Mucosa of rectum (tissue), 2 donors: ENCODE measurements at regions not wholly inside any gene's neighbourhood (a gene's known extent, or its start where the extent isn't known, plus 50 kb on each side); places are given as distances from the start of the nearest gene placed in this dataset.
"Not testable (repeated sequence)": the region's sequence is repeated elsewhere in the genome, so short reads cannot be mapped to it uniquely, and the experiment has no call there.

Source experiments
- H3K27ac ChIP-seq, 2 donors: one replicate each; pipeline ENCODE4 v1.7.0; 2013; ENCODE audit warnings: inconsistent platforms in 2 of 2, low read depth in 2 of 2, low read length in 2 of 2
- H3K27me3 ChIP-seq, 2 donors: one replicate each; pipeline ENCODE4 v1.7.0; 2013; ENCODE audit warnings: low read length in 2 of 2; ENCODE audit not compliant: control insufficient read depth in 2 of 2, insufficient read depth in 2 of 2
- H3K36me3 ChIP-seq, 2 donors: one replicate each; pipeline ENCODE4 v1.7.0; 2013; ENCODE audit warnings: low read length in 2 of 2; ENCODE audit not compliant: control insufficient read depth in 2 of 2, insufficient read depth in 2 of 2
- H3K4me1 ChIP-seq, 2 donors: one replicate each; pipeline ENCODE4 v1.7.0; 2013; ENCODE audit warnings: low read length in 2 of 2, mild to moderate bottlenecking in 1 of 2; ENCODE audit not compliant: control insufficient read depth in 2 of 2, insufficient read depth in 2 of 2
- H3K4me3 ChIP-seq, 2 donors: one replicate each; pipeline ENCODE4 v1.7.0; 2013; ENCODE audit warnings: low read length in 2 of 2
- H3K9ac ChIP-seq, 2 donors: one replicate each; pipeline ENCODE4 v1.7.0; 2013; ENCODE audit warnings: low read length in 2 of 2, low read depth in 1 of 2, mild to moderate bottlenecking in 1 of 2
- H3K9me3 ChIP-seq, 2 donors: one replicate each; pipeline ENCODE4 v1.7.0; 2013; ENCODE audit warnings: low read length in 2 of 2; ENCODE audit not compliant: control insufficient read depth in 2 of 2
- donor health status: healthy.
- donor health status: Normal muscosa, but diverticular disease.

DNA sequence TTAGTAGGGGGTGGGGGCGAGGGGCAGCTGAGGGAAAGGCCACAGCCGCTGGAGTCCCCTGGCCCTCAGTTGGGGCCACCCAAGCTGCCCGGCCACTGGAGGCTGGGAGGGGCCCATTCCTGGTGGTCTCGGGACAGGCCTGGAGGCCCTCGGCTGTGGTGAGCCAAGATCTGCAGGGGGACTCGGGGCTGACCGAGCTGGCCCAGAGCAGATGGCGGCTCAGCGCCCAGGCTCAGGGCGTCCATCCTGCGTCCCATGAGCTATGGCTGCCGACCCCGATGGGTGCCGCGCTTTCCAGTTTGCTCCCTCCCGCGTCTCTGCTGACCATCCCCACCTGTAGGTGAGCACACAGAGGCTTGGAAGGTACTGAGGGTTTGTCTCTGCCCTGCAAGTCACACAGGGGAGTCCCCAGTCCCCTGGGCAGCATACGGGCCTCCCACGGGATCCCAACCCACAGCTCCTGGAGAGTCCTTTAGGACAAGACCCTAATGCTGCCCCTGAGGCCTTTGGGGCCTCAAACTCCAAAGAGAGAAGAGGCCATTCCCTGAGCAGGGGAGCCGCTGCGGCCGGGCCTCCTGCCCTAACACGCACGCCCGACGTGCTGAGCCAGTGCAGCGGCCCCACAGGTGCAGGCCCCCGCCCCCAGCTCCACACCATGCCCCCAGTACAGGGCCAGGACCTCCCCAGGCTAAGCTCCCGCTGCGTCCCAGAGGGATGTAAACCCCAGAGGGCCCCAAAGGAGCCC, 107.2 kb downstream of the MICALL2 start:
- H3K36me3 ChIP-seq: no peaks in the 10 kb centered on the region
- no peaks in the 10 kb centered on the region for H3K9me3 ChIP-seq
- H3K27me3 ChIP-seq: peaks cover 7 to 13% of the 10 kb centered on the region in 2 donors
- H3K4me3 ChIP-seq: no peak overlapping the region
- no peak overlapping the region for H3K27ac ChIP-seq
- no peak overlapping the region for H3K9ac ChIP-seq
- peaks cover 0 to 4% of the 10 kb centered on the region in 2 donors for H3K4me1 ChIP-seq

DNA sequence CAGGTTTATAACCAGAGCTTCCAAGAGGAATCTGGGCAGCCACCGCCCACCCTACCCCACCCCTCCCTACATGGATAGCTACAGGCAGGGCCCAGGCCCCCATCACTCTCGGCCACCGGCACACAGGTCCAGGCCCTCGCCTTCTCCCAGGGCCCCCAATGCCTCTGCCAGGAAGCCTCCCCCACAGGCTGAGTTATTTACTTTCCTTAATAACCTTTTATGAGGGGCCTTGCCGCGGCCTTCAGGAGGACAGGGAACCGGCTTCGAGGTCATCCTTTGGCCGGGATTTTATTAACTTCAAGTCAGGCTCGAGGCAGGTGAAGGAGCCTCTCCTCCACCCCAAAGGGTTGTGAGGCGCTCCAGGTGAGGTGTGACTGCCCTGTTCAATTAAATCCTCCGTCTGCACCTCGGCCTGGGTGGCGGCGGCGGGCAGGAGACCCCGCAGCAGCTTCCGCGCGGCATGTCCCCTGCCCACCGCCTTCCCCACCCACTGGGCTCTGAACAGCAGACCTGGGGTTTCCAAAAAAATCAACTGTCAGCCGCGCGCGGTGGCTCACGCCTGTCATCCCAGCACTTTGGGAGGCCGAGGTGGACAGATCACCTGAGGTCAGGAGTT, 106.5 kb downstream of the MICALL2 start:
- H3K36me3 ChIP-seq: no peaks in the 10 kb centered on the region
- no peak overlapping the region for H3K9ac ChIP-seq
- H3K4me1 ChIP-seq: peaks cover 0 to 4% of the 10 kb centered on the region in 2 donors
- H3K27ac ChIP-seq: no peak overlapping the region
- no peak overlapping the region for H3K4me3 ChIP-seq
- no peaks in the 10 kb centered on the region for H3K9me3 ChIP-seq
- peaks cover 8 to 10% of the 10 kb centered on the region in 2 donors for H3K27me3 ChIP-seq

DNA sequence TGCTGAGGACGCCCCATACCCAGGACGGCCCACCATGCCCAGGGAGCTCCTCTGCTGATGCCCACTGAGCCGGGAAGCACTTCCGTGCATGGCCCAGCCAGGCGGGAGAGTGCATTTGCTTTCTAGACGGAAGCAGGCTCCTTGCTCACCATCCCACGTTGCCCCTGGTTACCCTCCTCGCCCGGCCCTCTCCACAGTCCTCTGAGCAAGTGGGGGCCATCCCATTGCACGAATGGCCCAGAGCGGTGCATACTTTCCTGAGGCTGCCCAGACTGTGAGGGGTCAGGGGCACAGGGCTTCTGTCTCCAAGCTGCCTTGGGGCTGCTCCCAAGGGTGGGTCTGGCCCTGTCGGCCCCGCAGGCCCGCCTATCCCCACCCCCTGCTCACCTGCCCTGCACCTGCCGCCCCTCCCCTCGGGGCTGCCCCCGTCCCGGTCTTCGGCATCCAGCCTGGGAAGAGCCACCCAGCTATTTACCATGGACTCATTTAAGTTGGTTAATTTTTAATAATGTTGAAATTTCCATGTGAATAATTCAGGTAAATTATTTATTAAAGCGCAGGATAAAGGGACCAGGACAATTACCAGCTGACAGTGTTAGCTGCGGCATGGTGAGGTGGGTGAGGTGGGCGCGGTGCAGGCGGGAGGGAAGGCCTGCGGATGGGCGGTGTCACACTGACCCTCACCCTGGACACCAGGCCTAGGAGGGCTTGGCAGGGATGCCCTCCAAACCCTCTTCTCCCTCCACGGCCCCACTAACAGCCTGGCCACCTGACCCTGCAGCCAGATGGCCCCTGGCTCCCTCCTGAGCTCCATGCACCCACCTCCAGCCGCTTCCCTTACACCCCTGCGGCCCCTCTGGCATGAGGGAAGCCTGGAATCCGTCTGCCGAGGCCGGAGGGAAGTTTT, 104.4 kb downstream of the MICALL2 start:
- no peak overlapping the region for H3K27ac ChIP-seq
- no peaks in the 10 kb centered on the region for H3K9me3 ChIP-seq
- no peak overlapping the region for H3K4me3 ChIP-seq
- H3K9ac ChIP-seq: no peak overlapping the region
- no peaks in the 10 kb centered on the region for H3K36me3 ChIP-seq
- H3K27me3 ChIP-seq: peaks cover 8 to 10% of the 10 kb centered on the region in 2 donors
- H3K4me1 ChIP-seq: peaks cover 0 to 4% of the 10 kb centered on the region in 2 donors

DNA sequence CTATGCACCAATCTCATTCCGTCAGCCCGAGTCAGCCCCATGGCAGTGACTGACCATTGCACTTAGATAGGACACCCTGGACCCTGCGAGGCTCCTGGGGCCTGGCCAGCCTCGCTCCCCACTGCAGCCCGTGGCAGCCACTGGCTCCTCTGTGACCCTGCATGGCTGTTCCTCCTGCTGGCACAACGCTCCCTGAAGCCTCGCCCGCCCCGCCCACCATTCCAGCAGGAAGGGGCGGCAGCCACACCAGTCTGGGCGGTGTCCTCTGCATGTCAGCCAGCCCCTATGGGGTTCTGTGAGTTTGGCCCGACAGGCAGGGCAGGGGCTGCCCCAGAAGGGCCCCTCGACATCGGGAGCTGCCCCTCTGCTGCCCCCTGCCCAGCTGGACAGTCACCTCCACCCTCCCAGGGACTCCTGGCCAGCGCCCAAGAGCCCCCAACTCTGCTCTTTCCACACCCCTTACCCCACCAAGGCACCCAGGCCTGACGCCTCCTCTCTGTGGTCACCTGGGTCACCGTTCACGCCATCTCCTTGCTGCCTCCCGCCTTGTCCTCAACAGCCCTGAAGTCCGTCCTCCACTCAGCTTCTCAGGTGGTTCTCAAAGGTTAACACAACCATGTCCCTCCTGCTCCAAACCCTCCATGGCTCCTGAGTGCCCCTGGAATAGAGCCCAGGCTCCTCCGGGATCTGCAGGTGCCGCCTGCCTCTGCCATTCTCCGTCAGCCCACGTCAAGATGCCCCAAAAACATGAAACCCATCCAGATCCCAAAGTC, 103.5 kb downstream of the MICALL2 start:
- Histone ChIP-seq H3K27me3 (peaks cover 8 to 10% of the 10 kb centered on the region in 2 donors), H3K36me3 (no peaks in the 10 kb centered on the region), H3K4me1 (peaks cover 0 to 4% of the 10 kb centered on the region in 2 donors), H3K4me3 (no peak overlapping the region), H3K9me3 (no peaks in the 10 kb centered on the region), H3K9ac (no peak overlapping the region), H3K27ac (no peak overlapping the region)

DNA sequence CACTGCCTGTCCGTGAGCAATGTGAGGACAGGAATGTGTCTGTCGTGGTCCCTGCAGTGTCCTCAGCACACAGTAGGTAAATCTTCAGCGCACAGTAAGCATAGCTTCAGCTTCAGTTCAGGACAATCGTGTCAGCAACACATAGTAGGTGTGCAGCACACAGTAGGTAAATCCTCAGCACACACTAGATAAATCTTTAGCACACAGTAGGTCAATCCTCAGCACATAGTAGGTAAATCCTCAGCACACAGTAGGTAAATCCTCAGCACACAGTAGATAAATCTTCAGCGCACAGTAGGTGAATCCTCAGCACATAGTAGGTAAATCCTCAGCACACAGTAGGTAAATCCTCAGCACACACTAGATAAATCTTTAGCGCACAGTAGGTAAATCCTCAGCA, 102.4 kb downstream of the MICALL2 start:
- not testable (repeated sequence) for H3K36me3 ChIP-seq, H3K4me1 ChIP-seq, H3K9ac ChIP-seq, H3K9me3 ChIP-seq, H3K27ac ChIP-seq, H3K4me3 ChIP-seq, H3K27me3 ChIP-seq

DNA sequence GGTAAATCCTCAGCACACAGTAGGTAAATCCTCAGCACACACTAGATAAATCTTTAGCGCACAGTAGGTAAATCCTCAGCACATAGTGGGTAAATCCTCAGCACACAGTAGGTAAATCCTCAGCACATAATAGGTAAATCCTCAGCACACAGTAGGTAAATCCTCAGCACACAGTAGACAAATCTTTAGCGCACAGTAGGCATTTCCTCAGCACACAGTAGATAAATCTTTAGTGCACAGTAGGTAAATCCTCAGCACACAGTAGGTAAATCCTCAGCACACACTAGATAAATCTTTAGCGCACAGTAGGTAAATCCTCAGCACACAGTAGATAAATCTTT, 102.0 kb downstream of the MICALL2 start:
- not testable (repeated sequence) for H3K9me3 ChIP-seq, H3K4me1 ChIP-seq, H3K27ac ChIP-seq, H3K9ac ChIP-seq, H3K36me3 ChIP-seq, H3K27me3 ChIP-seq, H3K4me3 ChIP-seq

DNA sequence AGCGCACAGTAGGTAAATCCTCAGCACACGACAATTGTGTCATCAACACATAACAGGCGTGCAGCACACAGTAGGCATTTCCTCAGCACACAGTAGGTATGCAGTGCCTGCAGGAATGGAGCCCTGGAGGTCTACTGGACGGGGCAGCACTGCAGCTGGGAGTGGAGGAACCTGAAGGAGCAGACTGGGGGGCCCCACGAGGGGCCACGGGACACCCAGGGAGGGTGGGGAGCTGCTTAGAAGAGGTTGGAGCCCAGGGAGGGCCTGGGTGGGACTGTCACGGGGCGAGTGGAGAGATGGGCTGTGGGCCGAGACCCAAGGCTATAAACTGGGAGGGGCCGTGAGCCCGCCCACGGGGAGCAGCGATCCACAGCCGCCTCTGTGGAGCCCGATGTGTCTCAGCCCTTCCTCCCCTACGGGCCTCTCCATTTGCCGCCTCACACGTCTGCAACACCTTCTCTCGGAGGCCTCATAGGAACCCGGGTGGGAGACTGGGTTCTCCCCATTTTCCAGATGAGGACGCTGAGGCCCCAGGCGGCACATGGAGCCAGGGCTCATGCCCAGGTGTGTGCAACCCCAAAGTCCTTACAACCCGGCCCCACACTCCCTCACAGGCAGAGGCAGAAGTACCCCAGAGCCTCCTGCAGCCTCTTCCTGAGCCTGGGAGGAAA, 101.5 kb downstream of the MICALL2 start:
- H3K4me3 ChIP-seq: no peak overlapping the region

DNA sequence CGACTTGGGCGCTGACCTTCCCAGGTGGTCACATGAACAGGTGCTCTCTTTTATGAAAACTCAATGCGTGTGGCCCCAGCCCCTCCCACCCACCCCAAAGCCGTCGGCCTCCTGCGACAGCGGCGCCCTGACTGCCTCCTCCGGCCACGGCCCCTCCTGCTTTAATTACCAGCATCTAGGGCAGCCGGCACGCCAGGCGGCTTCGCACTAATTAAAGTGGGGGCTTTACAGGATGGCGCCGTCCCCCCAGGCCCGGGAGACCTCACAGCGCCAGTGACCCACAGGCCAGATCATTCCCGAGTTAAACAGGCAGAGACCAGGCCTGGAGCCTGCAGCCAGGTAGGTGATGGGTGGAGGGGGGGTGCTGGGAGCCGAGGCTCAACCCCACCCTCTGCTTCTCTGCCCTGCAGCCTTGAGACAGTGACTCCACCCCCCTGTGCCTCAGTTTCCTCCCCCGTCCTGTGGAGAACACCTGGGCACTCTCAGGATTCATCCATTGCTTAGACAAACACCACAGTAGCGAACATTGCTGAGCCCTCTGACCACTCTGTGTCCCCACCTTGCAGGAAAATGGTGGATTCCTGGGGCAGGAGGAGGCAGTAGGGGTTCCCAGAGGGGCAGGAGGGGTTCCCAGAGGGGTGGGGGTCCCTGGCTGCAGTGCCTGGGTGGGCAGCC, 100.8 kb downstream of the MICALL2 start:
- Histone ChIP-seq H3K9ac (no peak overlapping the region), H3K9me3 (no peaks in the 10 kb centered on the region), H3K27ac (no peak overlapping the region), H3K4me1 (peaks cover 0 to 4% of the 10 kb centered on the region in 2 donors), H3K36me3 (no peaks in the 10 kb centered on the region), H3K4me3 (no peak overlapping the region), H3K27me3 (peaks cover 8 to 10% of the 10 kb centered on the region in 2 donors)

More for the DNA sequence above, 101.5 kb downstream of the MICALL2 start:
- H3K9me3 ChIP-seq: no peaks in the 10 kb centered on the region
- no peak overlapping the region for H3K9ac ChIP-seq
- H3K4me1 ChIP-seq: peaks cover 0 to 4% of the 10 kb centered on the region in 2 donors
- H3K36me3 ChIP-seq: no peaks in the 10 kb centered on the region
- peaks cover 8 to 10% of the 10 kb centered on the region in 2 donors for H3K27me3 ChIP-seq
- no peak overlapping the region for H3K27ac ChIP-seq

DNA sequence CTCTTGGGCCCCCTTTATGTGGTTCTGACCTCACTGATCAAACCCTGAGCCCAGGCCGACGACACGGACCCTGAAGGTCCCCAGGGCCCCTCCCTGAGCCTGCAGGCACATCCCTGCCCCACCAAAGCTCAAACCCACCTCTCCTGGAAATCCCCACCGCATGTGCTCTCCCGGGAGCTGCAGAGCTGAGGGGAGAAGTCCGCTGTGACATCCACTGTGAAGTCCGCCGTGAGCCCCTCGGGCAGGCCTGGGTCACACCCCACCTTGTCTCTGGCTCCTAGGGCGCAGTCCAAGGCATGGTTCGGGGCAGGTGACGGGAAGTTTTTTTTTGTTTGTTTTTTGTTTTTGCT, 100.2 kb downstream of the MICALL2 start:
- H3K27ac ChIP-seq: no peak overlapping the region
- no peaks in the 10 kb centered on the region for H3K36me3 ChIP-seq
- H3K4me1 ChIP-seq: peaks cover 0 to 4% of the 10 kb centered on the region in 2 donors
- H3K9ac ChIP-seq: no peak overlapping the region
- H3K9me3 ChIP-seq: no peaks in the 10 kb centered on the region
- peaks cover 8 to 10% of the 10 kb centered on the region in 2 donors for H3K27me3 ChIP-seq
- H3K4me3 ChIP-seq: no peak overlapping the region
